Naive thymus-derived CD4-positive, alpha-beta T cell (primary cell): ENCODE measurements at regions not wholly inside any gene's neighbourhood (a gene's known extent, or its start where the extent isn't known, plus 50 kb on each side); places are given as distances from the start of the nearest gene placed in this dataset.

Experiments
- ATAC-seq: fragments of 150-1000 bp; cut with Tn5 transposase; 2 replicates; pipeline ENCODE4 v1.10.0; 2021; ENCODE audit warnings: mild to moderate bottlenecking, moderate library complexity
- CTCF ChIA-PET: fragments of 350-600 bp; sonication (Branson Sonifier 250); formaldehyde crosslinking; loops from one replicate; lab custom pipeline; 2021; ENCODE audit warnings: antibody characterized with exemption; lab: Charles Lee
- POLR2A ChIA-PET: fragments of 350-600 bp; sonication (Branson Sonifier 250); formaldehyde crosslinking; loops from one replicate; lab custom pipeline; 2021; ENCODE audit warnings: antibody characterized with exemption, inconsistent platforms; lab: Charles Lee
- DNase-seq, 9 donors: peaks; one replicate each; pipeline versions ENCODE4 v3.0.0 to v3.0.0-alpha.2; 2020 to 2022; ENCODE audit warnings: mixed read lengths in 1 of 9
- H3K27ac ChIP-seq: one replicate; pipeline ENCODE4 v1.7.0; 2013; ENCODE audit warnings: mild to moderate bottlenecking, low read depth, low read length, moderate library complexity
- H3K27me3 ChIP-seq, 2 donors: one replicate each; pipeline ENCODE4 v1.7.0; 2013; ENCODE audit warnings: low read length in 2 of 2, mild to moderate bottlenecking in 2 of 2, moderate library complexity in 2 of 2; ENCODE audit not compliant: control insufficient read depth in 2 of 2, insufficient read depth in 2 of 2
- H3K36me3 ChIP-seq, 3 experiments: 1 replicate in 2 of 3; 2 replicates in 1 of 3; pipeline ENCODE4 v1.7.0; 2013; ENCODE audit warnings: low read length in 3 of 3, mild to moderate bottlenecking in 3 of 3, moderate library complexity in 1 of 3; ENCODE audit not compliant: insufficient read depth in 3 of 3, control insufficient read depth in 2 of 3
- H3K4me1 ChIP-seq, 2 donors: one replicate each; pipeline ENCODE4 v1.7.0; 2013; ENCODE audit warnings: low read length in 2 of 2, mild to moderate bottlenecking in 2 of 2, moderate library complexity in 1 of 2; ENCODE audit not compliant: control insufficient read depth in 2 of 2, insufficient read depth in 2 of 2
- H3K4me3 ChIP-seq: 2 replicates; pipeline ENCODE4 v1.7.0; 2013; ENCODE audit warnings: mild to moderate bottlenecking, low read length
- H3K9me3 ChIP-seq, 3 experiments: 1 replicate in 2 of 3; 2 replicates in 1 of 3; pipeline ENCODE4 v1.7.0; 2013; ENCODE audit warnings: low read length in 3 of 3; ENCODE audit not compliant: control insufficient read depth in 2 of 3
- H3K27ac Mint-ChIP-seq, 9 donors: one replicate each; pipeline ENCODE4 v1.8.0; 2020 to 2022; ENCODE audit warnings: mixed read lengths in 9 of 9, mild to moderate bottlenecking in 8 of 9, moderate library complexity in 5 of 9, inconsistent platforms in 2 of 9
- H3K27me3 Mint-ChIP-seq, 5 donors: one replicate each; pipeline ENCODE4 v1.8.0; 2021 to 2022; ENCODE audit warnings: mixed read lengths in 5 of 5, mild to moderate bottlenecking in 1 of 5
- H3K36me3 Mint-ChIP-seq, 5 donors: one replicate each; pipeline ENCODE4 v1.8.0; 2020 to 2022; ENCODE audit warnings: mixed read lengths in 5 of 5, mild to moderate bottlenecking in 3 of 5, inconsistent platforms in 1 of 5
- H3K4me1 Mint-ChIP-seq, 7 donors: one replicate each; pipeline ENCODE4 v1.8.0; 2020 to 2022; ENCODE audit warnings: mixed read lengths in 7 of 7, mild to moderate bottlenecking in 3 of 7, inconsistent platforms in 1 of 7
- H3K4me3 Mint-ChIP-seq, 10 donors: one replicate each; pipeline ENCODE4 v1.8.0; 2020 to 2022; ENCODE audit warnings: mild to moderate bottlenecking in 10 of 10, mixed read lengths in 10 of 10, moderate library complexity in 6 of 10, inconsistent platforms in 2 of 10
- H3K9me3 Mint-ChIP-seq, 11 donors: one replicate each; pipeline ENCODE4 v1.8.0; 2020 to 2022; ENCODE audit warnings: mixed read lengths in 11 of 11, mild to moderate bottlenecking in 4 of 11, inconsistent platforms in 1 of 11, moderate library complexity in 1 of 11
- intact Hi-C, 2 donors: fragments of 100-400 bp; cut with micrococcal nuclease; formaldehyde crosslinking; loops; one replicate each; pipeline ENCODE4 v1.15.1; 2023

GRCh38 chr6:85111481-85112011 is 338.3 kb upstream of the NT5E start:
- ATAC-seq (no peak), DNase-seq (no peak)
- intact Hi-C loops, result no loop called here

GRCh38 chr6:85110943-85111342 is 338.9 kb upstream of the NT5E start:
- no peak overlapping the region for H3K27ac ChIP-seq
- CTCF ChIA-PET, result no interaction called here
- no peaks in the 10 kb centered on the region for H3K27me3 ChIP-seq
- Mint-ChIP-seq H3K27ac (no peak overlapping the region), H3K9me3 (peaks cover 0 to 5% (median 4%) of the 10 kb centered on the region in 11 donors), H3K4me1 (no peaks in the 10 kb centered on the region), H3K36me3 (no peaks in the 10 kb centered on the region), H3K27me3 (peaks cover 0 to 11% (median 0%) of the 10 kb centered on the region in 5 donors), H3K4me3 (no peak overlapping the region)
- ATAC-seq (no peak), DNase-seq (no peak)
- intact Hi-C loops, result no loop called here
- H3K9me3 ChIP-seq, result no peaks in the 10 kb centered on the region
- H3K4me3 ChIP-seq, result no peak overlapping the region
- no peaks in the 10 kb centered on the region for H3K36me3 ChIP-seq
- no peaks in the 10 kb centered on the region for H3K4me1 ChIP-seq
- POLR2A ChIA-PET, result no interaction called here

More at GRCh38 chr6:85111481-85112011, 338.3 kb upstream of the NT5E start:
- H3K9me3 ChIP-seq, result no peaks in the 10 kb centered on the region
- no peaks in the 10 kb centered on the region for H3K36me3 ChIP-seq
- H3K27ac Mint-ChIP-seq, result no peak overlapping the region
- H3K4me1 ChIP-seq, result no peaks in the 10 kb centered on the region
- H3K27ac ChIP-seq, result no peak overlapping the region
- POLR2A ChIA-PET, result no interaction called here
- peaks cover 0 to 5% (median 2%) of the 10 kb centered on the region in 11 donors for H3K9me3 Mint-ChIP-seq
- CTCF ChIA-PET, result no interaction called here
- no peaks in the 10 kb centered on the region for H3K27me3 ChIP-seq
- no peak overlapping the region for H3K4me3 ChIP-seq
- no peaks in the 10 kb centered on the region for H3K36me3 Mint-ChIP-seq
- H3K4me3 Mint-ChIP-seq, result no peak overlapping the region
- peaks cover 0 to 11% (median 0%) of the 10 kb centered on the region in 5 donors for H3K27me3 Mint-ChIP-seq
- H3K4me1 Mint-ChIP-seq, result no peaks in the 10 kb centered on the region

GRCh38 chr6:85107701-85108100 is 342.2 kb upstream of the NT5E start:
- ChIA-PET POLR2A (no interaction called here), CTCF (no interaction called here)
- H3K36me3 ChIP-seq, result no peaks in the 10 kb centered on the region
- no peak overlapping the region for H3K27ac ChIP-seq
- Mint-ChIP-seq H3K4me3 (no peak overlapping the region), H3K27me3 (peaks cover 0 to 11% (median 0%) of the 10 kb centered on the region in 5 donors), H3K27ac (no peak overlapping the region), H3K4me1 (no peaks in the 10 kb centered on the region), H3K36me3 (no peaks in the 10 kb centered on the region), H3K9me3 (peaks cover 0 to 17% (median 4%) of the 10 kb centered on the region in 11 donors)
- no peaks in the 10 kb centered on the region for H3K27me3 ChIP-seq
- ATAC-seq (no peak), DNase-seq (no peak)
- intact Hi-C loops, result no loop called here
- no peaks in the 10 kb centered on the region for H3K9me3 ChIP-seq
- no peak overlapping the region for H3K4me3 ChIP-seq
- no peaks in the 10 kb centered on the region for H3K4me1 ChIP-seq

DNA sequence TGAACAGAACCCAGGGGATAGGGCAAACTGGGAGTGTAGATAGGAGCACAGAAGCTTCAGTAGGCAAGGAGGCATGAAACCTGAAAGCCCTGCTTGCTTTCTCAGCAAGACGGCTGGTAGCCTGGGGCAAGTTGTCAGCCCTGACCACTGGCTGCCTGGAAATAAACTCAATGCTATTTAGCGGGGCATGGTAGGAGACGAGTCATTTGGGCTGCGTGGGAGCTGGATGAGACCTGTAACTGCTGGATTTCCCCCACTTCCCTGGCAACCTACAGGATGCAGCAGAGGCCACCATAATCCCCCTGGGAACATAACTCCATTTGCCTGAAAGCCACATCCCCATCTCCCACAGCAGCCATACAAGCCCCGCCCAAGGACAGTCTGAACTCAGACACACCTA is 332.6 kb upstream of the TBX18 start:
- H3K36me3 ChIP-seq, result no peaks in the 10 kb centered on the region
- no peaks in the 10 kb centered on the region for H3K9me3 ChIP-seq
- no peak overlapping the region for H3K27ac ChIP-seq
- intact Hi-C loops, result no loop called here
- Mint-ChIP-seq H3K27ac (no peak overlapping the region), H3K9me3 (peaks cover 3 to 55% (median 23%) of the 10 kb centered on the region in 11 donors), H3K27me3 (peaks cover 0 to 4% (median 0%) of the 10 kb centered on the region in 5 donors), H3K36me3 (peaks cover 0 to 3% (median 0%) of the 10 kb centered on the region in 5 donors), H3K4me3 (no peak overlapping the region), H3K4me1 (no peaks in the 10 kb centered on the region)
- ChIA-PET CTCF (no interaction called here), POLR2A (no interaction called here)
- ATAC-seq, result no peak
- H3K4me3 ChIP-seq, result no peak overlapping the region
- no peak for DNase-seq
- H3K4me1 ChIP-seq, result no peaks in the 10 kb centered on the region
- H3K27me3 ChIP-seq, result no peaks in the 10 kb centered on the region

DNA sequence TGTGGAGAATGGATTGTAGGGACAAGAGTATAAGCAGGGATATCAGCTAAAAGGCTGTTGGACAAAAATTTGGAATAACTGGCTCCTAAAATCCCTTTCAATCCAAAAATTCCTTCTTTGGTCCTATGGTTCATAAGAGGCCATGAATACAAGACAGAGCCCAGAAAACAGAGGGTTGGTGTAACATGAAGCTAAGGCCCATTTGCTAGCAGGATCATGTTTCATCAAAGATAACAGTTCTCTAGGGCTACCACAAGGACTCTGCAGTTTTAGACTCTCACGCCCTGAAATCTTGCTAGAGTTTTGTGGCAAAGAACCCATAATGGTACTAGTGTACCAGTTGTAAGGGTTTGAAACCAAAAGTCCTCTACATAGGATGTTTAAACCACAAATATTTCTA is 327.8 kb upstream of the TBX18 start:
- Mint-ChIP-seq H3K27ac (no peak overlapping the region), H3K9me3 (peaks cover 2 to 24% (median 17%) of the 10 kb centered on the region in 11 donors), H3K4me3 (no peak overlapping the region), H3K36me3 (peaks cover 0 to 3% (median 0%) of the 10 kb centered on the region in 5 donors), H3K4me1 (no peaks in the 10 kb centered on the region), H3K27me3 (peaks cover 0 to 4% (median 0%) of the 10 kb centered on the region in 5 donors)
- H3K27me3 ChIP-seq, result no peaks in the 10 kb centered on the region
- ATAC-seq (no peak), DNase-seq (no peak)
- no peak overlapping the region for H3K4me3 ChIP-seq
- intact Hi-C loops, result no loop called here
- ChIA-PET POLR2A (no interaction called here), CTCF (no interaction called here)
- H3K9me3 ChIP-seq, result no peaks in the 10 kb centered on the region
- H3K4me1 ChIP-seq, result no peaks in the 10 kb centered on the region
- no peak overlapping the region for H3K27ac ChIP-seq
- H3K36me3 ChIP-seq, result no peaks in the 10 kb centered on the region

DNA sequence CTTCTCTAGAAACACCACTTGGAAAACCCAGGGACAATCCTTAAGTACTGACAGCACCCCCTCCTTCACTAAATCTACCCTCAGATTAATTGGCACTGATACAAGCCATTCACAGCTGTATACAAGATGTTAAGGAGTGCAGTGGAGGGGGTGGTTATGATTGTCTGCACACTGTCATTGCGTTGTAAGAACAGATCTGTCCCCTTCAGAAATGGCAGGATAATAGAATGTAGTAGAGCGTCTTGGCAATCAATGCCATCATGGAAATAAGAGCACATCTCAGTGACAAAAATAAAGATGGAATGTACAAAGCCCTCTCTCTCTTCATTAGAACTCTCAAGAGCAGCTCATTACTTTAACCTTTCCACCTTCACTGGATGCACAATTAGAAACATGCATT is 324.9 kb upstream of the TBX18 start:
- no peak overlapping the region for H3K4me3 ChIP-seq
- no peaks in the 10 kb centered on the region for H3K4me1 Mint-ChIP-seq
- ChIA-PET CTCF (no interaction called here), POLR2A (no interaction called here)
- DNase-seq, result no peak
- H3K27me3 Mint-ChIP-seq, result no peaks in the 10 kb centered on the region
- H3K27ac Mint-ChIP-seq, result no peak overlapping the region
- H3K36me3 ChIP-seq, result no peaks in the 10 kb centered on the region
- peaks cover 0 to 17% (median 9%) of the 10 kb centered on the region in 11 donors for H3K9me3 Mint-ChIP-seq
- H3K4me3 Mint-ChIP-seq, result no peak overlapping the region
- intact Hi-C loops, result no loop called here
- no peaks in the 10 kb centered on the region for H3K27me3 ChIP-seq
- H3K4me1 ChIP-seq, result no peaks in the 10 kb centered on the region
- H3K36me3 Mint-ChIP-seq, result peaks cover 0 to 1% (median 0%) of the 10 kb centered on the region in 5 donors
- ATAC-seq, result no peak
- no peaks in the 10 kb centered on the region for H3K9me3 ChIP-seq
- no peak overlapping the region for H3K27ac ChIP-seq

GRCh38 chr6:85085875-85086274 is 321.5 kb upstream of the TBX18 start:
- intact Hi-C loops, result no loop called here
- H3K27ac ChIP-seq, result no peak overlapping the region

More at GRCh38 chr6:85085875-85086274, 321.5 kb upstream of the TBX18 start:
- ChIA-PET CTCF (no interaction called here), POLR2A (no interaction called here)
- H3K36me3 ChIP-seq, result no peaks in the 10 kb centered on the region
- no peak overlapping the region for H3K4me3 ChIP-seq
- Mint-ChIP-seq H3K27ac (no peak overlapping the region), H3K4me1 (no peaks in the 10 kb centered on the region), H3K9me3 (peaks cover 0 to 18% (median 6%) of the 10 kb centered on the region in 11 donors), H3K36me3 (no peaks in the 10 kb centered on the region), H3K27me3 (no peaks in the 10 kb centered on the region), H3K4me3 (no peak overlapping the region)
- H3K4me1 ChIP-seq, result no peaks in the 10 kb centered on the region
- no peak for ATAC-seq
- H3K27me3 ChIP-seq, result no peaks in the 10 kb centered on the region
- no peak for DNase-seq
- H3K9me3 ChIP-seq, result no peaks in the 10 kb centered on the region
